GM19025 (cell line): ENCODE measurements at regions not wholly inside any gene's neighbourhood (a gene's known extent, or its start where the extent isn't known, plus 50 kb on each side); places are given as distances from the start of the nearest gene placed in this dataset.
"Not testable (repeated sequence)": the region's sequence is repeated elsewhere in the genome, so short reads cannot be mapped to it uniquely, and the experiment has no call there.

Source experiments
- ATAC-seq: cut with Tn5 transposase; IDR thresholded peaks from one replicate; pipeline ENCODE4 v1.9.1; 2021; ENCODE audit warnings: mild to moderate bottlenecking, low read depth, moderate library complexity; ENCODE audit not compliant: unreplicated experiment

DNA sequence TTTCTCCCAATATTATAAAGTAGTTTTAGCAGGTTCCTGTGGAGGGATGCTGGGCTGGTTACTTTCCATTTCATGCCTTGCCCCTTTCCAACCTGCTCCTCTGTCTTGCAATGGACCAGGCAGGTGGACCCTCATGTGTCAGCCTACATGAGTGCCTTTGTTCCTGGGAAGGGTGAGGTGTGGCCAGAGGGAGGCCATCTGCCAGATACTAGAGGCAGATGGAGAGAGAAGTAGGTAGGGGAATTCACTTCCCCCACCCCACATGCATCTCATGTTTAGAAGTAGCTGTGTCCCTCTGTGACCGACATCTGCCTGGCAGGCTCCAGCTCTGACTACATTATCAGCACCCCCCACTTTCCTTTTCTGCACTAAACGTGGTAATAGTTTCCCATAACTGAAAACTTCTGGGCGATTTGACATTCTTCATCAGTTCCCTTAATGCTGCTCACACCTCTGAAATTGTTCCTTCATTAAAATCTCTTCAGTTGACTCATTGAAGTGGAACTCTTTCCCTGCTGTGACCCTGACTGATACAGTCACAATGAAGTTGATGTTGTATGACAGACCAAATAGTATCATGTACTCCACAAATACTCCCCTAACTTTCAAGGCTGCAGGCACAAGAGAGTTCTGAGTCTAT is 396.3 kb upstream of the FZD8 start:
- ATAC-seq = no peak

- no peak for ATAC-seq
Observed at GRCh38 chr10:36036137-36036536, 394.0 kb upstream of the FZD8 start.

GRCh38 chr10:36033808-36034207 is 391.7 kb upstream of the FZD8 start:
- no peak for ATAC-seq

DNA sequence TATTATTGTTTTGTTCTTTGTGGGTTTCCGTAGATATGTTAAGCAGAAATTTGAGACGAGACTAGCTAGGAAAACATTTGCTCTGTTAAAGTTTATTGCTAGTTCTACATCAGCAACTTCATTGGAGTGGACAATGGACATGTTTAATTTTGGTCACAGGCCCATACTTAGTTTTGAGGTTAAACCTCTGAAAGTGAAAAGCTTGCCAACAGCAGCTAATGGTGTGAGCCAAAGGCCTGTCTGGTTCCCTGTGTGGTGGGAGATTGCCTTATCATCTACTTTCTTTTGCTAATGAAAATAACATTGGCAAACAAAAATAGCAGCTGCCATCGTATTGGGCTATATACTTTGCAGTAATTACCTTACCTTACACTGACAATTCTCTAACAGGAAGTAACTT is 388.4 kb upstream of the FZD8 start:
- ATAC-seq = no peak

GRCh38 chr10:36026656-36027390 is 384.7 kb upstream of the FZD8 start:
- ATAC-seq = no peak

DNA sequence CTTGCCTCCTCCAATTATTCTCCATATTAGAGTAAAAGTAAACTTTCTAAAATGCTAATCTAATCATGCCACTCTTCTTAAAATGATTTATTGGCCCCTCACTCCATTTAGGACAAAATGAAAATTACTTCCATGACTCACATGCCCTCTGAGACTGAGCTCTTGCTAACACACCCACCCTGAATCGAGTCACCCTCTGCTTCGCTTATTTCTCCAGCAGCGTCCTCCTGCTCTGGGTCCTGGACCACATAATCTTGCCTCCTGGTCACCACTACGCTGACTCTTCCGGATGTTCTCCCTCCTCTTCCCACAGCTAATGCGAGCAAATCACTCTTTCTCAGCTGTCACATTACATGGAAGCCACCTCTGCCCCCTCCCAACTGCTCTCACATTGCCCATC is 384.0 kb upstream of the FZD8 start:
- ATAC-seq = no peak

DNA sequence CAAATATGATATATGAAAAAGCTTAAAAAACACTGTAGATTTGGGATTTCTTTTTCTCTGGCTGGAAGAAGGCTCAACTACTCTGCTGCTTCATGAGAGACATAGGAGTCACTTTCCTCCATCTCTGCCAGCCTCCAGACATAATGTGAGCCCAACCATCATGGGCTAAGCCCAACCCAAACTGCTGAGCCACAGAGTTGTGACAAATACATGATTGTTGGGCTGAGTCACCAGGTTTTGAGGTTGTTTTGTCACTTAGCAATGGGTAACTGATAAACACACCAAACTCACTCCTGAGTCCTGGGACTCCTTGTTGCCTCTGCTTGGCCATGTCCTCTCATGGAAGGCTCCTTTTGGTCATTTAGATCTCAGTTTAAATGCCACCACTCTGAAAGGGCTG is 381.8 kb upstream of the FZD8 start:
- no peak for ATAC-seq

GRCh38 chr10:36021096-36021495 is 379.0 kb upstream of the FZD8 start:
- ATAC-seq = no peak

GRCh38 chr10:36019749-36020148 is 377.7 kb upstream of the FZD8 start:
- ATAC-seq = no peak

DNA sequence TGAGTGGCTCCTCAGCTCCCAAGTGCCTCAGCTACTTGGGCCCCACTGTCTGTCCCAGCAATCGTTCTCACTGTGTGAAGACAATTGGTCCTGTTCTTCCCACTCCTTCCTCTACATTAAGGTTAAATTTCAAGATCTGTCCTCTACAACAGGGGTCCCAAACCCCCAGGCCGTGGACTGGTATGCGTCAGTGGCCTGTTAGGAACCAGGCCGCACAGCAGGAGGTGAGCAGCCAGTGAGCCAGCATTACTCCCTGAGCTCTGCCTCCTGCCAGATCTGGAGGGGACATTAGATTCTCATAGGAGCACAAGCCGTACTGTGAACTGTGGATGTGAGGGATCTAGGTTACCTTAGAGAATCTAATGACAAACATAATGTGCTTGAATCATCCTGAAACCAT is 376.9 kb upstream of the FZD8 start:
- no peak for ATAC-seq

DNA sequence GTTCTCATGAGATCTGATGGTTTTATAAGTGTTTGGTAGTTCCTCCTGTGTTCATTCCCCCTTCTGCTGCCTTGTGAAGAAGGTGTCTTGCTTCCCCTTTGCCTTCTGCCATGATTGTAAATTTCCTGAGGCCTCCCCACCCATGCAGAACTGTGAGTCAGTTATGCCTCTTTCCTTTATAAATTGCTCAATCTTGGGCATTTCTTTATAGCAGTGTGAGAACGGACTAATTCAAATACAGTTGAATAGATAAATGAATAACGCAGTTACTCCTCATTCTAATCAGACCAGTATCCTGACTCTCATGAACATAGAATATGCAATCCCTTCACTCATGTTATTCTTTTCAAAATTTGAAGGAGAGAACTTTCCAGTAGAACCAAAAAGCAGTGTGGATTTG is 375.0 kb upstream of the FZD8 start:
- ATAC-seq = no peak

- ATAC-seq = no peak
Observed at GRCh38 chr10:36007369-36007768, 365.3 kb upstream of the FZD8 start.

DNA sequence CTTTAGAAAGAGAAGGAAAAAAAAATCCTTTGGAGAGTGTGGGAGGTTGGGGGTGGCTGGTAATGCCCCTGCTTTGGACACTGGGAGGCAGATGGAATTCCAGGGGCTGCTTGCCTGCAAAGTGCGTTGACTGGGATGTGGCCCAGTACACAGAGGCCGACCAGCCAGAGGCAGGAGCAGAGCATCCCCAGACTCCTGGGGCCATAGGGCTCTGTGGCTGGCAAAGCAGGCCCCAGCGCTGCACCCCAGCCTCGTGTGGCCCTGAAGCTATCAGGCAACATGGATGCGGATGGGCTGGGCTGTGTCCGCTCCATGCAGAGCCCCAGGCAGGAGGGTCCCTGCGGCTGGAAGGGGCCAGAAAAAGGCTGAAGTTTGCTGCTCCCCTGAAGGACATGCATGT is 361.6 kb upstream of the FZD8 start:
- ATAC-seq = no peak

DNA sequence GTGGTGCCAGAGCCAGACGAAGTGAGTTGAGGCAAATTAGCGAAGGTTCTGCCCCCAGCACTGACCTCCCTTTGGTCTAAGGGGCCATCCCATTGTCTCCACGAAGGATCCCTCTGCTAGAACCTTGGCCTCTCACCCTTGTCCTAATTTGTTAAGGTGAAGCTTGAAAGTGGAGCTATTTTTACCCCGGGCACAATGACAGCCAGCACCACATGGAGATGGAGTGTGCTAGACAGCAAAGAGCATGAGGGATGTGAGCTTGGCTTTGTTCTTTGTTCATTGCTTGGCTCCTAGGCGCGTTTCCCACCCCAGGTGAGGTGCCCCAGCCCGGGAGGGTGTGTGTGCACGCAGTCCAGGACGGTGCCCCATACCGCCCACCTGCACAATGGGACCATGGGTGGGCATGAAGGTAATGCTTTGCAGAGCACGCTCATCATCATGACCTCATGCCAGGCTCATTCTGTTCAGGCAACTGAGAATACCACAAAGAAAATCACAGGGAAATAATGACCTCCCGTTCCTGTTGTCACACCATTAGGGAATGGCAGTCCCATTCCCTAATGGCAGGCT is 361.0 kb upstream of the FZD8 start:
- ATAC-seq = no peak

DNA sequence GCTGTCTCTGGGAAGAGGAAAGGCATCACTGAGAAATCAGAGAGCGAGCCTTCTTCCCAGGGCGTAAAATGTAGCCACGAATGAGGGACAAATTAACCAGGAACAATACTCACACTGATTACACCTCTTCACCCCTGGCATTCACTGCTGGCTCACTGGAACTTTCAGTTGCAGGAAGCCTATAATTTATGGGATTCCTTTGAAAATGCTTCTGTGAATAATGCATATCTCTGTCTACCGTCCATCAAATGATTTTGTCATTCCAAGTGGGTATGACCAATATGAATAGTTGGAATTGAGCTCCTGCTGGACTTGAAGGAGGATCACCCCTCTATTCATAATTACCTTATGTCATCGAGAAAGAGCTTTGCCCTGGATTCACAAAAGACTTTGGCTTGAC is 360.3 kb upstream of the FZD8 start:
- ATAC-seq = no peak

DNA sequence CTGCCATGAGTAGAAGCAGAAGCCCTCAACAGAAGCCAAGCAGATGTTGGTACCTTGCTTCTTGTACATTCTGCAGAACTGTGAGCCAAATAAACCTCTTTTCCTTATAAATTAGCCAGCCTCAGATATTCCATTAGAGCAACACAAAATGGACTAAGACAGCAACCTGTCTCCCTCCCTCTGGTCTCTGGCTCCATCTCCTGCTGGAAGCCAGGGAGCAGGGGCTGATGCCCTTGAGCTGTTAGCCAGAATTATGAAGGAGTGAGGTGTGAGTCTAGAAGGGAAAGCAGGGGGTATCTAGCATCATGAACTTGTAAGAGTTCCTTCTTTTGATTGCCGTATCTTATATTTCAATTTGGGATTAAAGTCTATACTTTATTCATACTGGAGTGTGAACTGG is 358.7 kb upstream of the FZD8 start:
- not testable (repeated sequence) for ATAC-seq

GRCh38 chr10:35998026-35998425 is 355.9 kb upstream of the FZD8 start:
- no peak for ATAC-seq

GRCh38 chr10:35995485-35995884 is 353.4 kb upstream of the FZD8 start:
- ATAC-seq = no peak

DNA sequence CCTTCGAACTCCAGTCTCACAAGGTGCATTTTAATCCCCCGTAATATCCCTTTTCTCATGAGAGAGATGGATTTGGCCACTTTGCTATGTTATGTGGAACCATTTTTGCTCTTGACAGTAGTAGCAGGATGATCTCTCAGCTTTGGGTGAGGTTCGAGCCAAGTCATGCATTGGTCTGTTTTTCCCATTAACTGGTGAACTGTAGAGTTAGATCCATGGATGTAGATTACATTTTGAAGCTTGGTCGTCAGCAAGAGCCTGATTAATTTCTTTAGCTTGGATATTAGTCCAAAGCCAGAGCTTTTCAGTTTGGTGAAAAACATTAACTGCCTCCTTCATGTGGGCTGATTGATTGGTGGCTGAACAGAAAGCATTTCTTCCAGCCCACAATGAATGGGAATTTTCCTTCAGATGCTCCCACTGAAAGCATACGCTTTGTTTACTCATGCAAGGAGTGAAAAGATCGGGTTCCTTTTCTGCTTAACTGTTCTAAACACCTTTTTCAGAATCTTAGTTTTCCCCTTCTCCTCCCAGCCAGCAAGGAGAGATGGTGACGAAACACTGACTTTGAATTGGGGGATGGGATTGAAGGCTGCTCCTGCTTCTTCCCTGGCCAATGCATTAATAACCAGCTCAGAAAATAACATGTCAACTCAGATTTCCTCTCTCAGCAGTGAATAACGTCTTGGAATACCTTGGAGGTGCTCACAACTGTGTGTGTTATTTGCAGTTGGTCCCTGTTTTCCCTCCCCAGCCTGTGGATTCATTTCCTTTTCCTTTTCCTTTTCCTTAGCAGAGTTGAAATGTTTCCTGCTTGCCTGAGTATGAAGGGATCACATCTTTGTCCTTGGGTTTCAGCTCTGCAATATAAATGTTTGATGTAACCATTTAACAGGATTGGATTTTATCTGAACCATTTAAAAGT is 351.8 kb upstream of the FZD8 start:
- no peak for ATAC-seq

GRCh38 chr10:35992107-35992506 is 350.0 kb upstream of the FZD8 start:
- no peak for ATAC-seq
